IMR-90 (cell line): ENCODE measurements at regions not wholly inside any gene's neighbourhood (a gene's known extent, or its start where the extent isn't known, plus 50 kb on each side); places are given as distances from the start of the nearest gene placed in this dataset.

Experiments used
- ATAC-seq: fragments of 200-7000 bp; cut with Tn5 transposase; 2 replicates; pipeline ENCODE4 v1.9.1; 2020; ENCODE audit warnings: low read depth, mild to moderate bottlenecking, moderate library complexity
- BruUV-seq: library from RNA; stranded (reverse); fragments of 400-500 nt; replicated peaks from 2 replicates; lab custom pipeline; 2021; lab: Mats Ljungman, UMichigan
- CTCF ChIA-PET: fragments of 300-600 bp; formaldehyde crosslinking; extraction: SDS; loops from one replicate; lab custom pipeline; 2021; ENCODE audit warnings: antibody characterized with exemption; lab: Yijun Ruan, JAX
- POLR2A ChIA-PET: fragments of 300-600 bp; sonication (Branson Sonifier 250); formaldehyde crosslinking; loops from one replicate; lab custom pipeline; 2022; ENCODE audit warnings: antibody characterized with exemption; ENCODE audit not compliant: unreplicated experiment; lab: Charles Lee
- DNase-seq: peaks from one replicate; pipeline ENCODE4 v3.0.0; 2013
- H2AFZ ChIP-seq: replicated peaks from 2 replicates; pipeline ENCODE3; 2013; ENCODE audit warnings: low read length, mild to moderate bottlenecking; ENCODE audit not compliant: poor library complexity
- H2AK5ac ChIP-seq: 2 replicates; pipeline ENCODE4 v1.6.1; 2013; ENCODE audit warnings: low read depth, low read length, inconsistent platforms
- H2AK9ac ChIP-seq: replicated peaks from 2 replicates; pipeline ENCODE3; 2013; ENCODE audit warnings: mild to moderate bottlenecking, low read depth, low read length, moderate library complexity; ENCODE audit not compliant: poor library complexity
- H2BK120ac ChIP-seq: 2 replicates; pipeline ENCODE4 v1.6.1; 2013; ENCODE audit warnings: low read depth, low read length, inconsistent platforms
- H2BK15ac ChIP-seq: 3 replicates; pipeline ENCODE4 v1.6.1; 2013; ENCODE audit warnings: low read depth, low read length, inconsistent platforms
- H2BK20ac ChIP-seq: 2 replicates; pipeline ENCODE4 v1.6.1; 2013; ENCODE audit warnings: low read depth, mild to moderate bottlenecking, inconsistent platforms, low read length, moderate library complexity
- H2BK5ac ChIP-seq: 2 replicates; pipeline ENCODE4 v1.6.1; 2013; ENCODE audit warnings: mild to moderate bottlenecking, low read depth, low read length, inconsistent platforms; ENCODE audit not compliant: poor library complexity, severe bottlenecking
- H3K14ac ChIP-seq: replicated peaks from 2 replicates; pipeline ENCODE4 v1.6.1; 2013; ENCODE audit warnings: low read depth, low read length, inconsistent platforms
- H3K18ac ChIP-seq: 2 replicates; pipeline ENCODE4 v1.6.1; 2013; ENCODE audit warnings: low read depth, low read length, control low read depth
- H3K23ac ChIP-seq: 2 replicates; pipeline ENCODE4 v1.6.1; 2013; ENCODE audit warnings: low read depth, low read length, inconsistent platforms
- H3K27ac ChIP-seq: 2 replicates; pipeline ENCODE4 v1.5.1; 2013; ENCODE audit warnings: mild to moderate bottlenecking, control low read depth, low read length; ENCODE audit not compliant: insufficient read depth
- H3K27me3 ChIP-seq: 2 replicates; pipeline ENCODE4 v1.6.1; 2013; ENCODE audit warnings: low read length; ENCODE audit not compliant: control insufficient read depth, insufficient read depth
- H3K36me3 ChIP-seq: 2 replicates; pipeline ENCODE4 v1.6.1; 2013; ENCODE audit warnings: low read length, mixed read lengths; ENCODE audit not compliant: control insufficient read depth, insufficient read depth
- H3K4ac ChIP-seq: 2 replicates; pipeline ENCODE4 v1.6.1; 2013; ENCODE audit warnings: low read depth, low read length, inconsistent platforms
- H3K4me1 ChIP-seq: 2 replicates; pipeline ENCODE4 v1.6.1; 2013; ENCODE audit warnings: low read length, mixed read lengths; ENCODE audit not compliant: control insufficient read depth, insufficient read depth
- H3K4me2 ChIP-seq: 2 replicates; pipeline ENCODE4 v1.6.1; 2013; ENCODE audit warnings: low read depth, mild to moderate bottlenecking, control low read depth, low read length, moderate library complexity
- H3K4me3 ChIP-seq: 2 replicates; pipeline ENCODE4 v1.5.1; 2013; ENCODE audit warnings: low read depth, mild to moderate bottlenecking, control low read depth, low read length, moderate library complexity; ENCODE audit not compliant: insufficient read depth
- H3K56ac ChIP-seq: 2 replicates; pipeline ENCODE4 v1.6.1; 2013; ENCODE audit warnings: low read length, inconsistent platforms; ENCODE audit not compliant: insufficient read depth; ENCODE audit errors: extremely low read depth
- H3K79me1 ChIP-seq, 2 experiments: 2 replicates each; pipeline ENCODE4 v1.6.1; 2013; ENCODE audit warnings: low read length in 2 of 2, inconsistent platforms in 1 of 2, low read depth in 1 of 2
- H3K9ac ChIP-seq: 2 replicates; pipeline ENCODE4 v1.6.1; 2013; ENCODE audit warnings: low read depth, low read length, control low read depth
- H3K9me1 ChIP-seq: 2 replicates; pipeline ENCODE4 v1.6.1; 2013; ENCODE audit warnings: low read length, inconsistent platforms; ENCODE audit not compliant: insufficient read depth
- H3K9me3 ChIP-seq: 2 replicates; pipeline ENCODE4 v1.6.1; 2013; ENCODE audit warnings: low read length; ENCODE audit not compliant: control insufficient read depth, insufficient read depth
- H4K20me1 ChIP-seq: 2 replicates; pipeline ENCODE4 v1.6.1; 2013; ENCODE audit warnings: low read length, inconsistent platforms; ENCODE audit not compliant: insufficient read depth
- H4K5ac ChIP-seq: 2 replicates; pipeline ENCODE4 v1.6.1; 2013; ENCODE audit warnings: mild to moderate bottlenecking, low read depth, low read length, control low read depth
- H4K8ac ChIP-seq, 2 experiments: 2 replicates each; pipeline ENCODE4 v1.6.1; 2013; ENCODE audit warnings: low read depth in 2 of 2, low read length in 2 of 2, control low read depth in 1 of 2, inconsistent platforms in 1 of 2
- H4K91ac ChIP-seq: 2 replicates; pipeline ENCODE4 v1.6.1; 2013; ENCODE audit warnings: low read depth, low read length, inconsistent platforms; ENCODE audit not compliant: insufficient read depth
- BHLHE40 ChIP-seq: fragments of 150-350 bp; IDR thresholded peaks from 2 replicates; pipeline ENCODE4 v1.6.1; 2016; ENCODE audit warnings: mild to moderate bottlenecking, low read depth, low read length
- CEBPB ChIP-seq: IDR thresholded peaks from 2 replicates; pipeline ENCODE4 v1.6.1; 2012; ENCODE audit warnings: low read depth, low read length, improper control_type of control experiment
- CHD1 ChIP-seq: IDR thresholded peaks from 2 replicates; pipeline ENCODE4 v1.6.1; 2012; ENCODE audit warnings: low read depth, low read length, improper control_type of control experiment
- FOS ChIP-seq: fragments of 150-350 bp; IDR thresholded peaks from 2 replicates; pipeline ENCODE4 v1.6.1; 2016; ENCODE audit warnings: low read depth, low read length
- MAFK ChIP-seq: IDR thresholded peaks from 2 replicates; pipeline ENCODE4 v1.6.1; 2012; ENCODE audit warnings: low read depth, low read length, improper control_type of control experiment
- MAZ ChIP-seq: IDR thresholded peaks from 2 replicates; pipeline ENCODE4 v1.6.1; 2012; ENCODE audit warnings: low read depth, mild to moderate bottlenecking, low read length, improper control_type of control experiment, moderate library complexity, borderline replicate concordance
- MXI1 ChIP-seq: IDR thresholded peaks from 2 replicates; pipeline ENCODE4 v1.6.1; 2012; ENCODE audit warnings: low read depth, mild to moderate bottlenecking, low read length, moderate library complexity, borderline replicate concordance
- NFE2L2 ChIP-seq: fragments of 150-350 bp; IDR thresholded peaks from 2 replicates; pipeline ENCODE4 v1.6.1; 2016; ENCODE audit warnings: low read depth, mild to moderate bottlenecking, low read length
- POLR2A ChIP-seq: IDR thresholded peaks from 2 replicates; pipeline ENCODE4 v1.6.1; 2012; ENCODE audit warnings: mild to moderate bottlenecking, low read depth, low read length
- RCOR1 ChIP-seq: IDR thresholded peaks from 2 replicates; pipeline ENCODE4 v1.6.1; 2012; ENCODE audit warnings: mild to moderate bottlenecking, low read length, improper control_type of control experiment; ENCODE audit not compliant: insufficient replicate concordance
- RFX5 ChIP-seq: IDR thresholded peaks from 2 replicates; pipeline ENCODE4 v1.8.0; 2012; ENCODE audit warnings: low read depth, mild to moderate bottlenecking, low read length, moderate library complexity
- SMC3 ChIP-seq: fragments of 150-350 bp; IDR thresholded peaks from 2 replicates; pipeline ENCODE4 v1.6.1; 2016; ENCODE audit warnings: low read depth, mild to moderate bottlenecking, antibody characterized with exemption, low read length, moderate library complexity
- WGBS, 2 experiments: methylation state at CpG; one replicate each; pipeline versions ENCODE4 v1.1.5 to v1.1.7; 2013; ENCODE audit warnings: missing lambda C conversion rate in 2 of 2; ENCODE audit not compliant: insufficient read length in 1 of 2; ENCODE audit errors: extremely low coverage in 2 of 2; 5-methylcytosine and 5-hydroxymethylcytosine counted together
- dilution Hi-C: fragments of 300-500 bp; cut with HindIII; formaldehyde crosslinking; loops from one replicate; pipeline ENCODE4 v1.14.3; 2018; ENCODE audit warnings: low sequenced_read_pairs; ENCODE audit not compliant: unreplicated experiment
- in situ Hi-C: fragments of 300-500 bp; cut with MboI; formaldehyde crosslinking; loops from 3 replicates; pipeline ENCODE4 v1.14.3; 2019; ENCODE audit warnings: low sequenced_read_pairs, inconsistent platforms, mixed read lengths
- intact Hi-C: fragments of 100-400 bp; cut with micrococcal nuclease; formaldehyde crosslinking; loops from 2 replicates; pipeline ENCODE4 v1.10.0; 2022
- TF ChIP-seq, protein P1 (sequence below): conservative IDR thresholded peaks from 2 replicates; pipeline ENCODE4 v1.5.1; 2012; ENCODE audit warnings: mild to moderate bottlenecking, low read depth, low read length, improper control_type of control experiment
- TF ChIP-seq, protein P2 (sequence below): fragments of 150-350 bp; IDR thresholded peaks from 2 replicates; pipeline ENCODE4 v1.6.1; 2017; ENCODE audit warnings: mild to moderate bottlenecking, antibody characterized with exemption, low read length, low read depth

DNA sequence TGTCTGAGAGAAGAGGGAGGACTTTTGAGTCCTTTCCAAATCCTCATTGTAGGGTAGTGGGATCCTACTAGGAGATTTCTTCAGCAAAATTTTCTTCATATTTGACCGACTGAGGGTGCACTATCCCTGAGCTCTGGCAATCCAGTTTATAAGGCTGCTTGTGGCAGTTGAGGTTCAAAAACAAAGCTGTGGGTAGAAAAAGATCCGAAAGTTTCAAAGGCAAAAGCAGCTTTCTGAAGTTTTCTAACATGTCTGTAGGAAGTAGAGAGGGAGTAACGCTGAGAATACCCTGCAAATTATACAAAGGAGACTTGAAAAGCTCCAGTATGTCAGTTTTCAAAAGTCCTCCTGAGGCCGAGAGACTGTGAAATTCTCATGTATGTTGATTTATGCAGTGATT is 1039.3 kb upstream of the PIK3C3 start:
- dilution Hi-C loops = no loop called here
- no peak for TF ChIP-seq SMC3
- TF ChIP-seq MAFK = no peak
- no peak for TF ChIP-seq CEBPB
- TF ChIP-seq MXI1 = no peak
- no peak for TF ChIP-seq RCOR1
- no peak for TF ChIP-seq BHLHE40
- no peak for TF ChIP-seq FOS
- TF ChIP-seq, protein P1, sequence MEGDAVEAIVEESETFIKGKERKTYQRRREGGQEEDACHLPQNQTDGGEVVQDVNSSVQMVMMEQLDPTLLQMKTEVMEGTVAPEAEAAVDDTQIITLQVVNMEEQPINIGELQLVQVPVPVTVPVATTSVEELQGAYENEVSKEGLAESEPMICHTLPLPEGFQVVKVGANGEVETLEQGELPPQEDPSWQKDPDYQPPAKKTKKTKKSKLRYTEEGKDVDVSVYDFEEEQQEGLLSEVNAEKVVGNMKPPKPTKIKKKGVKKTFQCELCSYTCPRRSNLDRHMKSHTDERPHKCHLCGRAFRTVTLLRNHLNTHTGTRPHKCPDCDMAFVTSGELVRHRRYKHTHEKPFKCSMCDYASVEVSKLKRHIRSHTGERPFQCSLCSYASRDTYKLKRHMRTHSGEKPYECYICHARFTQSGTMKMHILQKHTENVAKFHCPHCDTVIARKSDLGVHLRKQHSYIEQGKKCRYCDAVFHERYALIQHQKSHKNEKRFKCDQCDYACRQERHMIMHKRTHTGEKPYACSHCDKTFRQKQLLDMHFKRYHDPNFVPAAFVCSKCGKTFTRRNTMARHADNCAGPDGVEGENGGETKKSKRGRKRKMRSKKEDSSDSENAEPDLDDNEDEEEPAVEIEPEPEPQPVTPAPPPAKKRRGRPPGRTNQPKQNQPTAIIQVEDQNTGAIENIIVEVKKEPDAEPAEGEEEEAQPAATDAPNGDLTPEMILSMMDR = no peak
- no peak for TF ChIP-seq MAZ
- no peak for TF ChIP-seq NFE2L2
- TF ChIP-seq, protein P2, sequence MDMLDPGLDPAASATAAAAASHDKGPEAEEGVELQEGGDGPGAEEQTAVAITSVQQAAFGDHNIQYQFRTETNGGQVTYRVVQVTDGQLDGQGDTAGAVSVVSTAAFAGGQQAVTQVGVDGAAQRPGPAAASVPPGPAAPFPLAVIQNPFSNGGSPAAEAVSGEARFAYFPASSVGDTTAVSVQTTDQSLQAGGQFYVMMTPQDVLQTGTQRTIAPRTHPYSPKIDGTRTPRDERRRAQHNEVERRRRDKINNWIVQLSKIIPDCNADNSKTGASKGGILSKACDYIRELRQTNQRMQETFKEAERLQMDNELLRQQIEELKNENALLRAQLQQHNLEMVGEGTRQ = no peak
- no peak for TF ChIP-seq POLR2A
- TF ChIP-seq CHD1 = no peak
- TF ChIP-seq RFX5 = no peak
- Histone ChIP-seq H3K23ac (no peak overlapping the region), H3K4me2 (no peak overlapping the region), H3K27ac (no peak overlapping the region), H4K8ac (no peak overlapping the region), H3K4ac (0 out of 2 replicates have a peak overlapping the region, but pooled peaks have one; percentile 30), H3K27me3 (no peaks in the 10 kb centered on the region), H2BK5ac (no peak overlapping the region), H2AK9ac (no peak overlapping the region), H3K56ac (no peak overlapping the region), H3K14ac (no peak overlapping the region), H4K91ac (0 out of 2 replicates have a peak overlapping the region, but pooled peaks have one; percentile 16), H3K9ac (no peak overlapping the region), H3K79me1 (no peaks in the 10 kb centered on the region), H2AK5ac (no peak overlapping the region), H2BK20ac (peak overlapping the region; percentile 76), H4K20me1 (no peaks in the 10 kb centered on the region), H3K36me3 (no peaks in the 10 kb centered on the region), H2AFZ (no peak overlapping the region), H3K4me3 (no peak overlapping the region), H3K9me1 (peaks cover 3% of the 10 kb centered on the region; the same call in 1 of the 2 replicates), H3K9me3 (no peaks in the 10 kb centered on the region), H3K4me1 (peaks cover 6% of the 10 kb centered on the region), H2BK15ac (no peak overlapping the region), H2BK120ac (peak overlapping the region; percentile 65), H3K18ac (no peak overlapping the region; the same call in 1 of the 2 replicates), H4K5ac (no peak overlapping the region)
- WGBS, 2 experiments = no CpG with 5 or more reads among the region's 4 CpGs
- DNase-seq = no peak
- intact Hi-C loops = no loop called here
- in situ Hi-C loops = no loop called here
- ChIA-PET CTCF (no interaction called here), POLR2A (no interaction called here)
- no TSS peak for BruUV-seq
- no peak for ATAC-seq
